Right lobe of liver (tissue), 4 donors: ENCODE measurements at regions not wholly inside any gene's neighbourhood (a gene's known extent, or its start where the extent isn't known, plus 50 kb on each side); places are given as distances from the start of the nearest gene placed in this dataset.

Experiments used
- CTCF ChIP-seq, 4 donors: fragments of 200-600 bp in 3 of 4; fragments of 450-650 bp in 1 of 4; IDR thresholded peaks; one replicate each; pipeline versions ENCODE4 v1.5.1 to v1.8.0; 2016 to 2022; ENCODE audit warnings: antibody characterized with exemption in 4 of 4, mild to moderate bottlenecking in 2 of 4
- POLR2A ChIP-seq: fragments of 450-650 bp; IDR thresholded peaks from one replicate; pipeline ENCODE4 v1.6.1; 2017; ENCODE audit warnings: antibody characterized with exemption, mild to moderate bottlenecking
- donor health status: DM: no; HTN: no; CAD: no.
- donor health status: DM: no; HTN: no; CAD: no.
- donor health status: DM: no; HTN: yes; CAD: no.

GRCh38 chr5:173493040-173493439, 123.4 kb downstream of the BOD1 start:
- TF ChIP-seq CTCF (IDR thresholded peaks at IDR 0.05): no peak
- no peak for TF ChIP-seq POLR2A
